ENCODE measurements at regions not wholly inside any gene's neighbourhood (a gene's known extent, or its start where the extent isn't known, plus 50 kb on each side); places are given as distances from the start of the nearest gene placed in this dataset.
A peak's percentile ranks its signal among the peaks of the same experiment; 100 is the strongest.
"Not testable (repeated sequence)": the region's sequence is repeated elsewhere in the genome, so short reads cannot be mapped to it uniquely, and the experiment has no call there.

GRCh38 chr4:81595798-81596610, 124.3 kb upstream of the RASGEF1B start:
- no peak for FAIRE-seq
- DNase-seq (ENCODE audit: extremely low spot score, insufficient read length, low read depth): no peak

- no peak for FAIRE-seq
- DNase-seq (ENCODE audit: extremely low spot score, insufficient read length, low read depth): no peak
Observed at GRCh38 chr4:81595287-81595686, 123.6 kb upstream of the RASGEF1B start.

- FAIRE-seq: no peak
- DNase-seq (ENCODE audit: extremely low spot score, insufficient read length, low read depth): no peak
Observed at GRCh38 chr4:81594490-81595159, 122.9 kb upstream of the RASGEF1B start.

GRCh38 chr4:81592701-81593100, 121.0 kb upstream of the RASGEF1B start:
- no peak for DNase-seq (ENCODE audit: extremely low spot score, insufficient read length, low read depth)
- FAIRE-seq: no peak

GRCh38 chr4:81590596-81590995, 118.9 kb upstream of the RASGEF1B start:
- DNase-seq (ENCODE audit: extremely low spot score, insufficient read length, low read depth): no peak
- FAIRE-seq: no peak

- FAIRE-seq: no peak
Observed at GRCh38 chr4:81589262-81589661, 117.6 kb upstream of the RASGEF1B start.

GRCh38 chr4:81586706-81587105, 115.0 kb upstream of the RASGEF1B start:
- no peak for DNase-seq (ENCODE audit: extremely low spot score, insufficient read length, low read depth)
- no peak for FAIRE-seq

More at GRCh38 chr4:81589262-81589661, 117.6 kb upstream of the RASGEF1B start:
- no peak for DNase-seq (ENCODE audit: extremely low spot score, insufficient read length, low read depth)

- not testable (repeated sequence) for FAIRE-seq
Observed at GRCh38 chr4:81580994-81581374, 109.3 kb upstream of the RASGEF1B start.

GRCh38 chr4:81580346-81580993, 108.8 kb upstream of the RASGEF1B start:
- DNase-seq (ENCODE audit: extremely low spot score, insufficient read length, low read depth): no peak
- FAIRE-seq: no peak

More at GRCh38 chr4:81580994-81581374, 109.3 kb upstream of the RASGEF1B start:
- not testable (repeated sequence) for DNase-seq (ENCODE audit: extremely low spot score, insufficient read length, low read depth)

- FAIRE-seq (no peak), DNase-seq (ENCODE audit: extremely low spot score, insufficient read length, low read depth) (no peak)
Observed at GRCh38 chr4:81577392-81577791, 105.7 kb upstream of the RASGEF1B start.

GRCh38 chr4:81574991-81575390, 103.3 kb upstream of the RASGEF1B start:
- FAIRE-seq (no peak), DNase-seq (ENCODE audit: extremely low spot score, insufficient read length, low read depth) (no peak)

GRCh38 chr4:81573840-81574239, 102.1 kb upstream of the RASGEF1B start:
- no peak for DNase-seq (ENCODE audit: extremely low spot score, insufficient read length, low read depth)

GRCh38 chr4:81572402-81572801, 100.7 kb upstream of the RASGEF1B start:
- DNase-seq (ENCODE audit: extremely low spot score, insufficient read length, low read depth): no peak
- FAIRE-seq: no peak

More at GRCh38 chr4:81573840-81574239, 102.1 kb upstream of the RASGEF1B start:
- no peak for FAIRE-seq

- FAIRE-seq (no peak), DNase-seq (ENCODE audit: extremely low spot score, insufficient read length, low read depth) (no peak)
Observed at GRCh38 chr4:81571105-81571504, 99.4 kb upstream of the RASGEF1B start.

GRCh38 chr4:81566161-81566591, 94.5 kb upstream of the RASGEF1B start:
- DNase-seq (ENCODE audit: extremely low spot score, insufficient read length, low read depth) (no peak), FAIRE-seq (no peak)

- DNase-seq (ENCODE audit: extremely low spot score, insufficient read length, low read depth): no peak
- no peak for FAIRE-seq
Observed at GRCh38 chr4:81565142-81565870, 93.6 kb upstream of the RASGEF1B start.

GRCh38 chr4:81564025-81564424, 92.3 kb upstream of the RASGEF1B start:
- no peak for FAIRE-seq

GRCh38 chr4:81562093-81562492, 90.4 kb upstream of the RASGEF1B start:
- FAIRE-seq (peak; percentile 56), DNase-seq (ENCODE audit: extremely low spot score, insufficient read length, low read depth) (peak; percentile 2)

More at GRCh38 chr4:81564025-81564424, 92.3 kb upstream of the RASGEF1B start:
- no peak for DNase-seq (ENCODE audit: extremely low spot score, insufficient read length, low read depth)

GRCh38 chr4:81557306-81557705, 85.6 kb upstream of the RASGEF1B start:
- FAIRE-seq: no peak
- DNase-seq (ENCODE audit: extremely low spot score, insufficient read length, low read depth): no peak

- FAIRE-seq: no peak
- no peak for DNase-seq (ENCODE audit: extremely low spot score, insufficient read length, low read depth)
Observed at GRCh38 chr4:81555489-81555888, 83.8 kb upstream of the RASGEF1B start.

All from GM18507 (cell line).